ENCODE measurements at regions not wholly inside any gene's neighbourhood (a gene's known extent, or its start where the extent isn't known, plus 50 kb on each side); places are given as distances from the start of the nearest gene placed in this dataset.

GRCh38 chr11:115939104-115939730, 435.0 kb upstream of the CADM1 start:
- DNase-seq (ENCODE audit: low spot score): no peak
- no peak for TF ChIP-seq CTCF (IDR thresholded peaks at IDR 0.05; ENCODE audit: extremely low read depth, insufficient read depth, missing control alignments)
- in situ Hi-C loops (cut with MboI; ENCODE audit: low pct_unique_long_range_greater_than_20kb, low sequenced_read_pairs, unreplicated experiment): no loop called here

GRCh38 chr11:115933564-115933963, 429.3 kb upstream of the CADM1 start:
- DNase-seq (ENCODE audit: low spot score): no peak
- TF ChIP-seq CTCF (IDR thresholded peaks at IDR 0.05; ENCODE audit: extremely low read depth, insufficient read depth, missing control alignments): no peak
- in situ Hi-C loops (cut with MboI; ENCODE audit: low pct_unique_long_range_greater_than_20kb, low sequenced_read_pairs, unreplicated experiment): no loop called here

GRCh38 chr11:115931548-115932083, 427.4 kb upstream of the CADM1 start:
- DNase-seq (ENCODE audit: low spot score): no peak
- TF ChIP-seq CTCF (IDR thresholded peaks at IDR 0.05; ENCODE audit: extremely low read depth, insufficient read depth, missing control alignments): no peak
- in situ Hi-C loops (cut with MboI; ENCODE audit: low pct_unique_long_range_greater_than_20kb, low sequenced_read_pairs, unreplicated experiment): no loop called here

GRCh38 chr11:115930886-115931547, 426.8 kb upstream of the CADM1 start:
- in situ Hi-C loops (cut with MboI; ENCODE audit: low pct_unique_long_range_greater_than_20kb, low sequenced_read_pairs, unreplicated experiment): no loop called here
- TF ChIP-seq CTCF (IDR thresholded peaks at IDR 0.05; ENCODE audit: extremely low read depth, insufficient read depth, missing control alignments): no peak
- no peak for DNase-seq (ENCODE audit: low spot score)

GRCh38 chr11:115930291-115930690, 426.1 kb upstream of the CADM1 start:
- DNase-seq (ENCODE audit: low spot score): no peak
- no peak for TF ChIP-seq CTCF (IDR thresholded peaks at IDR 0.05; ENCODE audit: extremely low read depth, insufficient read depth, missing control alignments)
- in situ Hi-C loops (cut with MboI; ENCODE audit: low pct_unique_long_range_greater_than_20kb, low sequenced_read_pairs, unreplicated experiment): no loop called here

GRCh38 chr11:115929618-115930129, 425.5 kb upstream of the CADM1 start:
- TF ChIP-seq CTCF (IDR thresholded peaks at IDR 0.05; ENCODE audit: extremely low read depth, insufficient read depth, missing control alignments): no peak
- in situ Hi-C loops (cut with MboI; ENCODE audit: low pct_unique_long_range_greater_than_20kb, low sequenced_read_pairs, unreplicated experiment): no loop called here
- DNase-seq (ENCODE audit: low spot score): peak; percentile 23

Data from GM13977 (cell line).